NCI-H1417 treated with DMSO at 0.1 percent for 48 hours (cell line): ENCODE measurements at regions not wholly inside any gene's neighbourhood (a gene's known extent, or its start where the extent isn't known, plus 50 kb on each side); places are given as distances from the start of the nearest gene placed in this dataset.
"Not testable (repeated sequence)": the region's sequence is repeated elsewhere in the genome, so short reads cannot be mapped to it uniquely, and the experiment has no call there.

Experiments
- DNase-seq: peaks from one replicate; lab custom pipeline; 2025; lab: John Stamatoyannopoulos, UW

DNA sequence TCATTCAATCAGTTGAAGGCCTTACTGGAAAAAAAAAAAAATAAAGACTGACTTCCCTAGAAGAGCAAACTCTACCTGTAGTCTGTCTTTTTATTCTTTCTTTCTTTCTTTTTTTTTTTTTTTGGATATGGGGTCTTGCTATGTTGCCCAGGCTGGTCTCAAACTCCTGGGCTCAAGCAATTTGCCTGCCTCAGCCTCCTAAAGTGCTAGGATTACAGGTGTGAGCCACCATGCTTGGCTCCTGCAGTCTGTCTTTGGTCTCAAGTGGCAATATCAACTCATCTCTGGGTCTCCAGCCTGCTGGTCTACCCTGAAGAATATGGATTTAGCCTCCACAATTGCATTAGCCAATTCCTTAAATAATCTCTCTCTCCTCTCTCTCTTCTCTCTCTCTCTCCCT, 167.7 kb upstream of the P2RY1 start:
- DNase-seq = no peak

DNA sequence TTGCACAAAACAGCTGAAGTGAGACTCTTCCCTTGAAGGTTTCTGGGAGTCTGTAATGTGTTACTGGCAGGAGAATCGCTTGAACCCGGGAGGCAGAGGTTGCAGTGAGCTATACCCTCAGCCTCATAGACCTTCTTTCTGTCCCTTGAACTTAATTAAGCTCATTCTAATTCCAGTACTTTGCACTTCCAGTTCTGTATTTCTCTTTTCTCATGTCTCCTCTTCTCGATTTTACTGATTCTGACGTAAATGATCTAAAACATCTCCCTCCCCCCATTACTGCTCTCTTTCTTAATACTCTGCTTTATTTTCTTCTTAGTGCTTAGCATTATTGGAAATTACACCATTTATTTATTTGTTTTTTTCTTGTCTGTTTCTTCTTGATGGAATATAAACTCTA, 165.4 kb upstream of the P2RY1 start:
- no peak for DNase-seq

DNA sequence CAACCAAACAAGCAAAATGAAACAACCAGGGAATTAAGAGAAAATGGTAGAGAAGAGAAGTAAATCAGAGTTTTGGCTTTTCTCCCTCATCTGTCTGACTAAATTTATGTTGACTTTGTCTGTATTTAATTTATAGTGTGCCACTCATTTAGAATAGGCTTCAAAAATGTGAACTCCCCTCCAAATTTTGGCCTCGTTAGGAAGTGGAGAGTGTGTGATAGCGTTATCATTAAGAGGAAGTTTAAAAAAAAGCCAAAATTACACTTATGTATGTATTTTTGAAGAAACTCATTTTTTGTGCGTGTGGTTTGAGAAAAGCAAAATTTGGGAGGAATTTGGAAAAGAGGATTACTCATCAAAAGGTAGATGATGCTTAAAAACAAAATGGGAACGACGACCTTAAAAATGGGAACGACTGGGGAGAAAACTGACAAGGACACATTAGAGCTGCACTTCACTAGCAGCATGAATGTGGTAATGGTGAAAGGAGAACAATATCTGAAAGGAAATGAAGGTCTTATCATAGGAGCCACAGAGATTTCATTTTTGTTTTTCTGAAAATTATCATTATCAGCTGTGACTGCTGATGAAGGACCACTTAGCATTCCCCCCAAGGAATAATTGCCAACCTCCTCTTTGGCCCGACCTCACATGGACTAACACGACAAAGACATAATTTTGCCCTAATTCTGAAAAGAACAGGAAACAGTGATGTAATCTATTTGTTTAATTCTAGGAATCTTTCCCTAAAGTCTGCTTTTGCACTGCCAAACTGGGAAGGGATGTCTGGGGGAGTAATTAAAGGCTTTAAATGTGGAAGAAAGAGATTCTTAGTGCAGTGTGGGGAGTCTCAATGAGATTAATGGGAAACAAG, 163.2 kb upstream of the P2RY1 start:
- DNase-seq = no peak

DNA sequence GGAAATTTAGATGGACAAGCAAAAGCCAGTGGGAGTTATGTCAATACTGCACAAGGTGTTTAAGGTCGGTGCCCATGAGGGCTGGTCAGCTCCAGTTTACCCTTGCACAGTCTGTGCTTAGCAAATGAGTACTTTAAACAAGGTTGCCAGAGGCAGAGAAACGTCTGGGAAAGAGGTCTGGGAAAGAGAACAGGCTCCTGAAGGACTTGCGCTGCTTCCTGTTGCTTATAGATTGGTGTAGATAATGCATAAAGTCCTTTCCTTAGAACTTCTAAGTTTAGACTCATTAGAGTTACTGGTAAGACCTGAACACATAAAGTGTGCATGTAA, 162.6 kb upstream of the P2RY1 start:
- no peak for DNase-seq

DNA sequence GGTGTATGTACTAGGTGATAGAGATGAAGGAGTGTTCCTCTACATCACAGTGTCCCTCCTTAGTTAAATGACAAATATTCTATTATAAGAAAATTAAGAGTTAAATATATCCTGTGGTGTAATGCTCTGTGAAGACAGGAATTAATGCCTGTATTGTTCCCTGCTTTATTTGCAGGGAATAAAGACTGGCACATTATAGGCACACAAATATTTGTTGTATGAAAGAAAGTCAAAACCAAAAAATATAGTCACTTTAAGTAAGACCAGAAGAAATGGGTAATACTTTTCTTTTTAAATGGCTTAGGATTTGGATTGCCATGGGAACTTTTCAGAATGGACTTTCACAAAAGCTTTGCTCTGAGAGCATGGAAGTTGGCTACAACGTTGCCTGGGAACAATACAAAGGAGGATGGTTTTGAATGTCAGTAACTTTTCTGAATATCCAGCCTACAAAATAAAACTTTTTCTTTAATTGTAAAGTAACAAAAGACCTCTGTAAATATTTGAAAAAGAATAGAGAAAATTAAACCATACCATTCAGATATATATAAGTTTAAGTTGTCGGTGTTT, 158.0 kb upstream of the P2RY1 start:
- DNase-seq = no peak

DNA sequence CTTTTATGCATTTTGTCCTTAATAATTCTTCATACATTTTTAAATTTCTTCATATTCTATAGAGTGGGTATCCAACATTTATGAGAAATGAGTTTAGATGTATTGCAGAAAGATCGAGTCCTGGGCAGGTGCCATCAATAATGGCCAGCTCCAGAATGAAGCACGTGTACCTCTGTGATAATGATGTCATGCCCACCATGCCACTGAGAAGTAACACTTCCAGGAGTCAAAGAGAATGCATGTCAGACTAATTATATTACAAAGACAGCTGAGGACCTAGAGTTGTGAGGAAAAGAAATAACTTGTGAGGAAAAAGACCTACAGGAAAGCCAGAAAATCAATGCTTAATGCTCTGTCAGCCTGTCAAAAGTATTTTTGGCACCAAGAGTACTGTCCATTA, 157.4 kb upstream of the P2RY1 start:
- no peak for DNase-seq

DNA sequence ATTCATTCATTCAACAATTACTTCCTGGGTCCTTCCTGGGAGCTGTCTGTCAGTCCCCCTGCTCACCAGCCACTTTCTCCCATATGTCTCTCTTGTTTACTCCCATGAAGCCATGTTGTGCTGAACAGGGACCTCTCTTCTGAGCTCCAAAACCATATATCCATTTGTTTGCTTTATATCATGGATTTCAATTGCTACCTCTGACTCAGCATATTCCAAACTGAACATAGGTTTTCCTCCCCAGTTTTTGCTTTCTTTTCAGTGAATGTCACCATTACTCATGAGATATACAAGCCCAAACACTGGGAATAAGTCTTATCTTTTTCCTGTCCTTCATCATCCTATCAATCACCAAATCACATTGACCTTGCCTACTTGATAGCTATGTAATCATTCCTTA, 152.5 kb upstream of the P2RY1 start:
- DNase-seq = no peak

DNA sequence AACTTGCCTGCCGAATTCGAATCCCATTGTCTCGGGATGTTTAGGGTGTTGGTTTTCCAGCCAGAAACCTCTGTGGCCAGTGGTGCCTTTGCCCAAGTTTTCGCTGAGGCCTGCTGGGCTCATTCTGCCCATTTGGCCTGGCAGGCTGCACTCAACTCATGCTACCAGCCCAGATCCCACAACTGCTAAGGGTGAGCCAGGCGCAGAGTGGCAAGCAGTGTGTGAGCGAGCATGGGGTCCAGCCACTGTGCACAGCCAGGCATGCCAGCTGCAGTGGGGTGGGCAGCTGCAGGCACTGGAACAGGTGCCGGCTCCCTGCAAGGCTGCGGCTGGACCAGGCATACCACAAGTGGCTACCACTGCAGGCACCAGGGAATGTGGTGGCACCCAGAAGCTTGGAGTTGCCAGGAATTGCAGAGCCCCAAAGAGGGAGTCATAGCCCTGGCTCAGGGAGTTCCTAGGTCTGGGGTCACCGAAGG, 151.4 kb upstream of the P2RY1 start:
- DNase-seq = no peak

DNA sequence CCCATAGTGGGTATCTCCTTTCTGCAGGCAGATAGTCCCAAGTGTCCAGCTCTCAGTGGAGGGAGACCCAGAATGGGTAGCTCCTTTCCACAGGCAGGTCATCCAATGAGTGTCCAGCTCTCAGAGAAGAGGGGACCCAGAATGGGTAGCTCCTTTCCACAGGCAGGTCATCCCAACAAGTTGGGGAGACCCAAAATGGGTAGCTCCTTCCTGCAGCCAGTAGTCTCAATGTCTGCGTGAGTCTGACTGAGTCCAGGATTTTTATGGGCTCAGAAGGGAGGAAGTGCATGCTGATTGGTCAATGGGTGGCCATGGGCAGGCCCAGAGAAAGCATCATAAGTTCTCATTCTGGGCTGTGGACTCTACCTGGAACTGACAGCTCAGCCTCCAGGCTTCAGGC, 150.7 kb upstream of the P2RY1 start:
- no peak for DNase-seq

DNA sequence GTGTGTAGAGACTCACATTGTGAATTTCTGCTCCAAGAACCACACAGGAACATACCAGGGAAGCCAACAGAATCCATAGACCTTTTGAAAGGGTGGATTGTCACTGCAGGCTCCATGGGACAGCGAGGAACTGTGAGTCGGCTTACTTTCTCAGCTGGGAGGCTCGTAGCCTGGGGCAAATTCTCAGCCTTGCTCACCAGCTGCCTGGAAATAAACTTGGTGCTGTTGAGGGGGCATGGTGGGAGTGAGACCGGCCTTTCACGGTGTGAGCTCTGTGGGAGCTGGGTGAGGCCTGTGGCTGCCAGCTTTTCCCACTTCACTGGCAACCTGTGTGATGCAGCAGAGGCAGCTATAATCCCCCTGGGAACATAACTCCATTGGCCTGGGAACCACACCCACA, 146.6 kb upstream of the P2RY1 start:
- DNase-seq = no peak

DNA sequence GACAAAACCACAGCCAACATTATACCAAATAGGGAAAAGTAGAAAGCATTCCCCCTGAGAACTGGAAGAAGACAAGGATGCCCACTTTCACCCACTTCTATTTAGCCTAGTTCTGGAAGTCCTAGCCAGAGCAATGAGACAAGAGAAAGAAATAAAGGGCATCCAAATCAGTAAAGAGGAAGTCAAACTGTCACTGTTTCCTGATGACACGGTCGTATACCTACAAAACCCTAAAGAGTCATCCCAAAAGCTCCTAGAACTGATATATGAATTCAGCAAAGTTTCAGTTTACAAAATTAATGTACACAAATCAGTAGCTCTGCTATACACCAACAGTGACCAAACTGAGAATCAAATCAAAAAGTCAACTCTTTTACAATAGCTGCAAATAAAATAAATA, 142.6 kb upstream of the P2RY1 start:
- not testable (repeated sequence) for DNase-seq

DNA sequence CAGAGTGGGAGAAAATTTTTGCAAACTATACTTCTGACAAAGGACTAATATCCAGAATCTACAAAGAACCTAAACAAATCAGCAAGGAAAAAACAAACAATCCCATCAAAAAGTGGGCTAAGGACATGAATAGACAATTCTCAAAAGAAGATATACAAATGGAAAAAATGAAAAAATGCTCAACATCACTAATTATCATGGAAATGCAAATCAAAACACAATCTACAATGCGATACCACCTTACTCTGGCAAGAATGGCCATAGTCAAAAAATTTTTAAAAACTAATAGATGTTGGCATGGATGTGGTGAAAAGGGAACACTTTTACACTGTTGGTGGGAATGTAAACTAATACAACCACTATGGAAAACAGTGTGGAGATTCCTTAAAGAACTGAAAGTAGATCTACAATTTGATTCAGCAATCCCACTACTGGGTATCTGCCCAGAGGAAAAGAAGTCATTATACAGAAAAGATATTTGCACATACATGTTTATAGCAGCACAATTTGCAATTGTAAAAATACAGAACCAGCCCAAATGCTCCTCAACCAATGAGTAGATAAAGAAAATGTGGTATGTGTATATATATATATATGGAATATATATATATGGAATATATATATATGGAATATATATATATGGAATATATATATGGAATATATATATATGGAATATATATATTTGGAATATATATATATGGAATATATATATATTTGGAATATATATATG, 141.2 kb upstream of the P2RY1 start:
- not testable (repeated sequence) for DNase-seq

DNA sequence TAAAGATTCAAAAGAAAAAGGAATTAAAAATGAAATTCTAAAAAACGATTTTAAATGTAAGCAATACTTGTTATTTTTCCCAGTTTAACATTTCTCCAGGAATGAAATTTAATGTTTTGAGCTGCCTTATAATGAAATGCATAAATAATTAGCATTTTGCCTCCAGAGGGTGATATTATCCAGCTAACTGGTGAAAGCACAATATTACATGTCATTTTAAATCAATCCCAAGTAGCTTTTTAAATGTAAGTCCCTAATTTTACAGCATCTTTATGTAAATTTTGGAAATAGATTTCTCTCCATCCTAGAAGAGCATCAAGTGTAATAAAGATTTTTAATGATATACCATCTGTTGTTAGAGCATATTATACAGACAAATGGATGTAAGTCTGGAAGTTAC, 139.1 kb upstream of the P2RY1 start:
- DNase-seq = no peak

DNA sequence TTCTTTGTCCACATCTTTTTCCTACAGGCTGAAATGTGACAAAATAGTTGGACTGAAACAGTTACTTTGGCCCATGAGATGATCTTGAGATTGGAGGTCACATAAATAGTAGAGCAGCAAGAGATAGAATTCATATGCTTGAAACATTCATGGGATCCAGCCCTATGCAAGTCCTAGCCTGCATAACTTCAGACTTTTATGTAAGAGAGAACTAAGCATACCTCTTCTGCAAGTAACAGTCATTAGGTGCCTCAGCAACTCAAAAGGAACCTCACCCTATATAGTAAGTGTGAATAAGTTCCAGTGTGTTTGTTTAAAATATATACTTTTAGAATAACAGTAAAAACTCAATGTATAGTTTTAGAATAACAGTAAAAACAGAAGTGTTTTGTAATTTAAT, 138.0 kb upstream of the P2RY1 start:
- no peak for DNase-seq

DNA sequence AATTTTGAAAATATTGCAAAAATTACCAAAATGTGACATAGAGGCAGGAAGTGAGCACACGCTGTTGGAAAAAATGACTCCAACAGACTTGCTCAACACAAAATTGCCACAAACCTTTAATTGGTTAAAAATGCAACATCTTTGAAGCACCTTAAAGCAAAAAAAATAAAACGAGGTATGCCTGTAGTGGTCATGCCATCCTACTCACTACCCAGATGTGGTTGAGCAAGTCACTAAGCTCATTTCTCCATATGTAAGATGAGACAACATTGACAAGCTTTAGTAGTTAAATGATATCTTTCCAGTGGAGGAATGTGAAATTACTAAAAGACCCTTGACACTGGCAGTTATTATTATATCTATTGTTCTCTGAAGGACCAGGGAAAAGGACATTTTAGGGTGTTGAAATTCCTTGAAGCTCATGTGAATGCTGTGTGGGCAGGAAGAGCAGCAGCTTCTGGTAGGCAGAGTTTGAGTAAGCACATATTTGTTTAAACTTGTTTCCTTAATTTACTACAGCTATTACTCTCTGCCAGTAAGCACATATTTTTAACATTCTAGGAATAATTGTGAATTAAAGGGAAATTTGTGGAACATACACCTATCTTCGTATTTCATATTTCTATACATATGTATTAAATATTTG, 131.6 kb upstream of the P2RY1 start:
- DNase-seq = no peak

DNA sequence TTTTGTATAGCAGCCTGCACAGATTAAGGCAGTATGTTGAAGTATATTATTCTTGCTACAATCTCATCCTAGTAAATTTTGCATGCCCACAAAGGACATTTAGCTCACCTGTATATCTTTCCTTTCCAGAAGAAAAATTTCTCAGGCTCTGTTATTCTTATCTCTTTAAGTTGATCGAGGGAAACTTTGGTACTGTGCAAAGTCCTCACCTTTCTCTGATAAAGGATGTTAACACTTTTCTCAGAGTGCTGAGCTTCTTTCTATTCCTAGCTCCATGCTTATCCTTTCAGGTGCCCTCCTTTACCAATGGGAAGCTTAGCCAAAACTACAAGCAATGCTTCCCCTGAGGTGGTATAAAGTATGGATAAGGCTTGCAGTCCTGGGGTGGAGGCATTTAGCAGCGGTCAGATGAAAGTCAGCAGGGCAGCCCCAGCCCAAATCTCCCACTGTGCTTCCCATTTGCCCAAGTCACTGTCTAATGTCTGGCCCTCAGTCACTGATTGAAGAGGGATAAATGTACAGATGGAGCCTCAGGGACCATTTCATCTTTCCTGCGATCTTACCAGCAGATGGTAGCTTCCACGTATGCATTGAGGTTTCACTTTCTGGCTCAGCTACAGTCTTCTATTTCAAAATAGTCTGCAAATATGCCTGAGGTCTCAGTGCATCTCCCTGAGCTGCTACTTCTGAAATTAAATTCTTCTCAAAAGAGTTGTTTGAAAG, 127.8 kb upstream of the P2RY1 start:
- no peak for DNase-seq

DNA sequence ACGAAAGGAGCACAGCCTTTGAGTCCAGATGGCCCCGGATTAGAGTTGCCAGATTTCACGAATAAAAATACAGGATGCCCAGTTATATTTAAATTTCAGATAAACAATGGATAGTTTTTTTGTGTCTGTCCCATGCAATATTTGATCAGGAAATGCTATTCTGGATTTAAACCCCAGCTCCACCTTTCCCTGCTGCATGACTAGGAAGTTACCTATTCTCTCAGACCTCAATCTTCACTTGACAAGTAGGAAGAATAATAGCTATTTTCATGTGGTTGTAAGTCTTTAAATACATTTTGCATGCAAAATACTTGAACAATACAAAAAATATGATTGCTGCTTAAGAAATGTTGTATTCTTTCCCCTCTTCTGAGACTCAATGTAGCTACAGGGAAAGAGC, 125.3 kb upstream of the P2RY1 start:
- no peak for DNase-seq

DNA sequence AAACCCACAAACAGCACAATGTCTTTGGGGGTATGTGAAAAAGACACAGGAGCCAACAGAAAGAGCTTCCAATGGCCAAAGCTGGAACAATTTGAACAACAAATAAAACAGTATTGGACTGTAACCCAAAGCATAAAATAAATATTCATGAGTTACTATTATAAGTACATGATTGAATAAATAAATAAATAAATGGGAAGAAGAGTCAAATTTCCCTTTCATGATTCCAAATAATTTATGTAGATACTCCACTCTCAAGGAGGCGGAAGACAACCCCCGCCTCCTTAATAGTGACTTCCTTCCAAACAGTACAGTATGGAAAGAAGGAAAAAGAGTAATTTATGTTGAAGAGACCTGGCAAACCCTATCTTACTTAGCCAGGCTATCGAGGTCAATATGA, 124.4 kb upstream of the P2RY1 start:
- no peak for DNase-seq

DNA sequence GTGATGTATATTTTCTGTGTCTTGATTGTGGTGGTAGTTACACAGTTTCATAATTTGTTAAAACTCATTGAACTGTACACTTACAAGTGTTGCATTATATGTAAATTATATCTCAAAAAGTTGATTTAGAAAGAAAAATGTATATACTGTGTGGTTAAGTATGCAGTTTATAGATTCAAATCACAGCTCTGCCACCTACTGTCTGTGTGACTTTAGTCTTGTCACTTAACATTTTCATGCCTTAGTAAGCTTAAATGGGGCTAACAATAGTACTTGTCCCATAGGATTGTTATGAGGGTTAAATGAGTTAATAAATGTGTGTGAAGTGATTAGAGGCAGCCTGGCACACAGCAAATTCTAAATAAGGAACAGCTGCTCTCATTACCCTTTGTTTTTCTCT, 120.9 kb upstream of the P2RY1 start:
- no peak for DNase-seq

DNA sequence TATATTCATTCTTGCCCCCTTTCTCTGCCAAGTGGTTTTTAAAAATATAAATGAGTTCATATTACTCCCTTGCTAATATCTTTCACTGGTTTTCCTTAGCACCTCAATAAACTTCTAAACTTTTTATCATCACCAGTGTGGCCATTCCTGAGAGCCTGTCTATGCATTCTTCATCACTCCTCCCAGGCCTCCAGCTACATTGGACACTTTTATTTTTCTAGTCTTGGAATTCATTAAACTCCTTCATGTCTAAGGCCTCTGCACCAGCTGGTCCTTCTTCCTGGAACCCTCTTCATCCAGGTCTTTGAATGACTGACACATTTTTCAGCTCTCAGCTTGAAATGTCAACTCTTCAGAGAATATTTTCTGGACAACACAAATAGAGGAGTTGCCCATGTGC, 120.4 kb upstream of the P2RY1 start:
- DNase-seq = no peak

DNA sequence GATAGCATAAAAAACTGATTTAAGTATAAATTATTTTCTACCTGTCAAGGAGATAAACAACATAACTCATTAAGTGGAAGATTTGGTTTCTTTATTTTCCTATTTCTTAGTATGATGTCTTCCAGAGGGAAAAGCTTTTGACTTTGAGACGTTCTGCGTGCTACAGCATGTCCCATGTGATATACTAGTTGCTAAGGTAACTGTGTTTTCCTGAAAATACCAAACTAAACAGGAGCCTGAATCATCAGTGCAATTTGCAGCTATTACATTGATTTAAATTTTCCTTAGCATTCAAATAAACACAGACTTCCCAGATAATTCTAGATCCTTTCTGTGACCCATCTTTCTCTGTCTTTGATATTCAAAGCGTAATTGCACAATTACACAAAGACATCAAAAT, 117.7 kb upstream of the P2RY1 start:
- no peak for DNase-seq

DNA sequence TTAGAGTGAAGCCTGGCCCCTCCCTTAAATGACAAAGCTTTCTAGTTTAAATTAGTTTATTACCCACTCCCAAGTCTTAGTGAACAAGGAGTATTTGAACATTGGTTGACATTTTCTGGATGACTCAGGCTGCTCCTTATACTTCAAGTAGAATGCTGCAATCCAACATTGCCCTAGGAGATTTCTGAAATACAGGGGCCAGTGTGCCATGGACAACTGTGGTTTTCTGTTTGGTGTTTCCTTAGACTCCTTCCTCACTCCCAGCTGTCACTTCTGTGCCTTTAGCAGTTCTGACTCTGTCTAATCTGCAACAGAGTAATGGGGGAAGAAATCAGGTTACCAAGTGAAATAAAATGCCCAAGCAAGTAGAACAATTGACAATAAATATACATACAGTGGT, 116.1 kb upstream of the P2RY1 start:
- no peak for DNase-seq
